ENCODE measurements at regions not wholly inside any gene's neighbourhood (a gene's known extent, or its start where the extent isn't known, plus 50 kb on each side); places are given as distances from the start of the nearest gene placed in this dataset.

GRCh38 chr4:81627590-81627989 lies 155.9 kb upstream of the RASGEF1B start:
- DNase-seq (ENCODE audit: low read depth) = no peak

- no peak for DNase-seq (ENCODE audit: low read depth)
Observed at GRCh38 chr4:81626851-81627250, 155.1 kb upstream of the RASGEF1B start.

DNA sequence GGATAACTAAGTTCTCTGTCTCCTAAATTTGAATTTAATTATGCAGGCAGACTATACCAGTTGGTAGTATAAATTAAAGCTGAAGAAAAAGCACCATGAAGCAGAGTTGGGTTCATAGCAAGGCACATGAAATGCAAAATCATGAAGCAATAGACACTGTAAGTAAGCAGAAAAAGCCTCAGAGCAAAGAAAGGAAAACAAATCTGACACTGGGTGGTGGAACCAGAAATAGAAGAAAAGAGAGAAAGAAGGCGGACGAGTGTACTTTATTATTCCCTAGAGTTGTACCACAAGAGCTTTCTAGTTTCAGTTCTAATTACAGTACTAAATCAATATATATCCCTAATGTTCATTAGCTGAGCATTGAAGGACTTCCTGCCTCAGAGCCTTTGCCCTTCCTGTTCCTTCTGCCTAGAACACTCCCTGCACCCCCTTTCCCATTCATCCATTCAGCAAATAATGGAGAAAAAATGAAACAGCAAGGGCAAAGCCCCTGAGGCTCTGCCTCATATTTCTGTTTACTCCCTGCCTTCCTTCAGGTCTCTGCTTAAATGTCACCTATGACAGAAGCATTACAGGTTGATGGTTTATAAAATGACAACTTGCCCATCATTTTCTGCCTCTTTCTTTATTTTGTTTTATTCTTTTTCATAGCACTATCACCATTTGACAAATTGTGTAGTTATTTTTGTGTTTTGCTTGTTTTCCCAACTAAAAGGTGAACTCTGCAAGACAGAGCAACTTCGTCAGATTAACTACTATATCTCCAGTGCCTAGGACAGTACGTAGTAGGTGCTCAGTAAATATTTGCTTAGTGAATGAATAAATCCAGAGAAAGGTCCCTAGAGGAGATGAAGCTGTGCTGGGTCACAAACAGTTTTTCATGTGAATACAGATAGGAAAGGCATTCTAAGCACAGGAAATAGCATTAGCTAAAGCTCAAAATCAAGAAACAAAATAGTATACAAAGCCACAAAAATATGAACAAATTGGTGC lies 154.0 kb upstream of the RASGEF1B start:
- no peak for DNase-seq (ENCODE audit: low read depth)

DNA sequence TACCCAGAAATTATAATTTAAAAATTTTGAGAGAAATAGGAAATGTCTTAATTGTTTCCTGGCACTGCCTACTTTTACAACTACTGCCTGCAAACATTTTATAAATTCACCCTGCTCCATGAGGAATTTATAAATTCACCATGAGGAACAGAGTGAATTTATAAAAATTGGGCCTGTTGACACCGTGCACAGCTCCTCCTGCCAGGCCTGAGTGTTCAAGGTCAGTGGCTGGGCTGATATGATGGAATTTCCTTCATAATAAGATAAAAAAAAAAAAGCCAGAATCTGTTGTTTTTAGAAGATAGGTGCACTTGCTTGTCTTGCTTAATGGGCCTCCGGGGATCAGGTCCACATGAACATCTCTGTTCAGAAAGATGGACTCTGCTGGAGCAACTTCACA lies 151.7 kb upstream of the RASGEF1B start:
- DNase-seq (ENCODE audit: low read depth) = no peak

- no peak for DNase-seq (ENCODE audit: low read depth)
Observed at GRCh38 chr4:81622474-81623184, 150.9 kb upstream of the RASGEF1B start.

- no peak for DNase-seq (ENCODE audit: low read depth)
Observed at GRCh38 chr4:81622028-81622427, 150.3 kb upstream of the RASGEF1B start.

DNA sequence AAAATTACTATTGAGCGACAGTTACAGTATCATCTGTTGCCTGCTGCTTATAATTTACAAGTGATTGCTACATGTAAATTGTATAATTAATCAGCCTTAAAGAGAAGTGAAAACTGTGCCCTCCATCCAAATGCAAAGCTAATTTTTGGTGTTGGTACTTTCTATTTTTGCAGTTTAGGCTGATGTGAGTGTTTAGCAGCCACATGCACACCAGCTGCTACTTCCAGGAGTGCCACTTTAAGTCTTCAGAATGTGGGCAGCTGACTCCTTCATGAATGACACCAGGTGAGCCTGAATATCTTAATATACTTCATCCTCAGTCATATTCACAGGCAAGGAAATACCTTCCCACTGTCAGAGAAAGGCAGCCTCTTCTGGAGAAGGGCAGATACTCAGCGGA lies 149.8 kb upstream of the RASGEF1B start:
- no peak for DNase-seq (ENCODE audit: low read depth)

DNA sequence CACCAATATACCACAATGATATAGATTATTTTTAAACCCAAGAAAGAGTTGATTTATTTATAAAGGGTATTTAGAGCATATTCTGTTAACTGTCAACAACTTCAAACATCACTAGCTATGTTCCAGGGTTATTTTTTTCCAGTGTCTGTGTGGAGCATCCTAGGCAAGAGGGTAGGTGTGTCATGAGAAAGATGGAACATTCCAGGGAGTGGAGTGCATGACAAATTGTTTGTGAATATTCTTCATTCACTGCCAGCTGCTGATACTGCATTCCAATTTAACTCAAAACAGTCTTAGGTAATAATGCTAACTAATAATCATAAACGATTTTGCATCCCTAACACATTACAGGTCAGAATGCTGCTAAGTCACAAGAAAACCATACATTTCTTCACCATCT lies 148.7 kb upstream of the RASGEF1B start:
- DNase-seq (ENCODE audit: low read depth) = no peak

GRCh38 chr4:81617545-81617944 lies 145.8 kb upstream of the RASGEF1B start:
- no peak for DNase-seq (ENCODE audit: low read depth)

- no peak for DNase-seq (ENCODE audit: low read depth)
Observed at GRCh38 chr4:81611221-81611620, 139.5 kb upstream of the RASGEF1B start.

DNA sequence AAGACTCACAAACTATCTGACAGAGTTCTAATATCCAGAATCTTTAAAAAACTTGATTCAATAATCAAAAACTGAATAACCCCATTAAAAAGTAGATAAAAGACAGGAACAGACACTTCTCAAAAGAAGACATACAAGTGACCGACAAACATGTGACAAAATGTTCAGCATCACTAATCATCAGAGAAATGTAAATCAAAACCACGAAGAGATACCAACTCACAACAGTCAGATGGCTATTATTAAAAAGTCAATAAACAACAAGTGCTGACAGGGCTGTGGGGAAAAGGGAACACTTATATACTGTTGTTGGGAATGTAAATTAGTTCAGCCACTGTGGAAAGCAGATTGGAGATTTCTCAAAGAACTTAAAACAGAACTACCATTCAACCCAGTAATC lies 138.1 kb upstream of the RASGEF1B start:
- DNase-seq (ENCODE audit: low read depth) = no peak

DNA sequence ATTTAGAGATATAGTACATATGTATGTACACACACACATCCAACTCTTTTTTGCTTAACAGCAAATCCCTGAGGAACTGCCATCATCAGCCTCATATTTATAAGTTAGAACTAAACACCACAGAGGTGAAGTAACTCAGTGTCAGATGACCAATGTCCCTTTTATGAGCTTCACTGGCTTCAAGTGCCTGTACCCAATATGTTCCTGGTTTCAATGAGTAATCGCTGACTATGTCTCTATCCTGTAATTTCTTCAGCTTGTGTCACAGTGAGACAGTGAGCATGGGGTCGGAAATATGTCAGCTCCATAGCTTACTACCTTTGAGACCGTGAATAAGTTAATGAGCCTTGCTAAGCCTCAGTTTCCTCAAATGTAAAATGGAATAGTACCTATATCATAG lies 136.2 kb upstream of the RASGEF1B start:
- no peak for DNase-seq (ENCODE audit: low read depth)

GRCh38 chr4:81606801-81607501 lies 135.2 kb upstream of the RASGEF1B start:
- DNase-seq (ENCODE audit: low read depth) = no peak

GRCh38 chr4:81606166-81606565 lies 134.5 kb upstream of the RASGEF1B start:
- no peak for DNase-seq (ENCODE audit: low read depth)

DNA sequence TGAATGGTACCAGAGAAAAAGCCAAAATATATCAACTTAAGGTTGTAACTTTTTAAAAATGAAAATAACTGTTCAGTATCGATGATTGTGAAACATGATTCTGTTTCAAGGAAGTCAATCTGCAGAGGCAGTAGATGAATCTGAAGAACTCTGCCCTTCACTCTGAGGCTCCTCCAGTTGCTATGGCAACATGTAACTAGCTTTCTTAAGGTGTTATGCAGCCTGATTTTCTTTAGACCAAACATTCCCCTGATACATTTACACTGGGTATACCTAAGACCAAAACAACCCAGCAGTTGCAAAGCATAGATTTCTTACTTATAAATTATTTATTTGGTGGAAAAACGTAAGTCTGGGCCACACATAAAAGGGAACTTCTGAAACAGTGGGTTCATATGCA lies 133.6 kb upstream of the RASGEF1B start:
- DNase-seq (ENCODE audit: low read depth) = no peak

GRCh38 chr4:81604683-81605218 lies 133.0 kb upstream of the RASGEF1B start:
- no peak for DNase-seq (ENCODE audit: low read depth)

- DNase-seq (ENCODE audit: low read depth) = no peak
Observed at GRCh38 chr4:81602854-81603253, 131.1 kb upstream of the RASGEF1B start.

GRCh38 chr4:81601358-81601694 lies 129.6 kb upstream of the RASGEF1B start:
- DNase-seq (ENCODE audit: low read depth) = no peak

DNA sequence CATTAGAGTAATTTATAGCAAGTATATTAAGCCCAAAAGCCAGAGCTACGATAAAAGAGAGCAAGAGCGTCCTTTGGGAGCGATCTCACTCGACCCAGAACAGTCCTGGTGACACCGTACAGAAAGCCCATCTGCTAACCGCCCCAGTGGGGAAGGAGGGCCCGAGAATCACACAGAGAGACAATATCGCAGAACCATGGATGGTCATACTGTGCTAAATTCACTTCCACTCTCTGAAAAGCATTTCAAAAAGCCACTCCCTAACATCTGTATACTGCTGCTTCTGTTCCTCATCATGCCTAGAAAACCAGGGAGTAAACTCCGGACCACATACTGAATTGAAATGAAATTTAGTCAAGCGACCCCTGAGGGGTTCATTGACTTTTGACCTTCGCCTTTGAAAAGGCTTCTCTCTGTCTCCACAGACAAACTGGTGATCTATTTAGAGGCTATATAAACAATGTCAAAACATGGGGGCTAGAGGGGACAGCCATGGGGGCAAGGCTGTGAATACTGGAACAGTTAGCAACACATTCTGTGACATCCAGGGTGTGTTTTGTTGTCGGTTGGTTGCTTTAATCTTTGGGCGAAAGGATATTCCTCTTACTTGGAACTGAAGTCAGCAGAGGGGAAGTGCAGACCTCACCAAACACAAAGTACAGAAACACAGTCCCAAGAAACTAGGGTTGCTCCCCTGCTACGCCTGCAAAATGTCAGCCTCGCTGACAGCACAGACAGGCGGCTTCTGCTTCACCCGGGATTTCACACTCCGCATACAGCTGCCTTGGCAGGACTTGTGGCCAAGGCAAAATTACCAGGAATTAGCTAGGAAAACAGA lies 129.0 kb upstream of the RASGEF1B start:
- no peak for DNase-seq (ENCODE audit: low read depth)

- DNase-seq (ENCODE audit: low read depth) = no peak
Observed at GRCh38 chr4:81599742-81600380, 128.2 kb upstream of the RASGEF1B start.

All from stimulated activated CD4-positive, alpha-beta T cell treated with anti-CD3 and anti-CD28 coated beads, Interleukin-2, amount 100 ng/mL, for 4 hours (primary cell).